Fibroblast of mammary gland (primary cell): ENCODE measurements at regions not wholly inside any gene's neighbourhood (a gene's known extent, or its start where the extent isn't known, plus 50 kb on each side); places are given as distances from the start of the nearest gene placed in this dataset.
A peak's percentile ranks its signal among the peaks of the same experiment; 100 is the strongest.

Source experiments
- DNase-seq: peaks from one replicate; pipeline ENCODE4 v3.0.0-alpha.2; 2010; ENCODE audit warnings: low read depth
- H3K4me3 ChIP-seq: 2 replicates; pipeline ENCODE4 v1.5.1; 2011; ENCODE audit warnings: low read depth, mild to moderate bottlenecking, low read length, moderate library complexity; ENCODE audit not compliant: control insufficient read depth
- CTCF ChIP-seq: conservative IDR thresholded peaks from 2 replicates; pipeline ENCODE4 v1.5.1; 2011; ENCODE audit warnings: low read depth, low read length, inconsistent platforms; ENCODE audit not compliant: control insufficient read depth, insufficient read depth

- DNase-seq: no peak
- TF ChIP-seq CTCF: no peak
These were observed 458.1 kb upstream of the MBL2 start for GRCh38 chr10:53230651-53231050.

GRCh38 chr10:53223851-53224250 lies 451.3 kb upstream of the MBL2 start:
- no peak for TF ChIP-seq CTCF
- H3K4me3 ChIP-seq: no peak overlapping the region
- DNase-seq: no peak

More at GRCh38 chr10:53230651-53231050, 458.1 kb upstream of the MBL2 start:
- H3K4me3 ChIP-seq: no peak overlapping the region

GRCh38 chr10:53222806-53223205 lies 450.2 kb upstream of the MBL2 start:
- H3K4me3 ChIP-seq: no peak overlapping the region
- no peak for DNase-seq
- no peak for TF ChIP-seq CTCF

- peak; percentile 0 for DNase-seq
- no peak overlapping the region for H3K4me3 ChIP-seq
- TF ChIP-seq CTCF: no peak
These were observed 437.5 kb upstream of the MBL2 start for GRCh38 chr10:53209944-53210611.

- TF ChIP-seq CTCF: no peak
- DNase-seq: no peak
These were observed 411.1 kb upstream of the MBL2 start for GRCh38 chr10:53183733-53184132.

GRCh38 chr10:53177468-53177867 lies 404.9 kb upstream of the MBL2 start:
- no peak overlapping the region for H3K4me3 ChIP-seq
- no peak for DNase-seq
- TF ChIP-seq CTCF: no peak

More at GRCh38 chr10:53183733-53184132, 411.1 kb upstream of the MBL2 start:
- no peak overlapping the region for H3K4me3 ChIP-seq
